HG02840 (cell line): ENCODE measurements at regions not wholly inside any gene's neighbourhood (a gene's known extent, or its start where the extent isn't known, plus 50 kb on each side); places are given as distances from the start of the nearest gene placed in this dataset.

Experiments
- ATAC-seq: cut with Tn5 transposase; IDR thresholded peaks from one replicate; pipeline ENCODE4 v1.9.1; 2021; ENCODE audit warnings: mild to moderate bottlenecking, moderate library complexity, moderate number of reproducible peaks; ENCODE audit not compliant: unreplicated experiment, low FRiP score

GRCh38 chr5:82812575-82812974, 264.6 kb downstream of the TMEM167A start:
- no peak for ATAC-seq

GRCh38 chr5:82811490-82811889, 265.7 kb downstream of the TMEM167A start:
- ATAC-seq: no peak

- ATAC-seq: no peak
These were observed 267.6 kb downstream of the TMEM167A start for GRCh38 chr5:82809420-82810143.

GRCh38 chr5:82808960-82809359, 268.2 kb downstream of the TMEM167A start:
- no peak for ATAC-seq

- ATAC-seq: no peak
These were observed 270.2 kb downstream of the TMEM167A start for GRCh38 chr5:82807021-82807420.

- no peak for ATAC-seq
These were observed 270.7 kb downstream of the TMEM167A start for GRCh38 chr5:82806513-82806912.

GRCh38 chr5:82804155-82804690, 273.0 kb downstream of the TMEM167A start:
- no peak for ATAC-seq

GRCh38 chr5:82802954-82803353, 274.2 kb downstream of the TMEM167A start:
- no peak for ATAC-seq

- no peak for ATAC-seq
These were observed 276.4 kb downstream of the TMEM167A start for GRCh38 chr5:82800826-82801225.

GRCh38 chr5:82799361-82800077, 277.7 kb downstream of the TMEM167A start:
- no peak for ATAC-seq

- no peak for ATAC-seq
These were observed 278.5 kb downstream of the TMEM167A start for GRCh38 chr5:82798676-82799075.

GRCh38 chr5:82796643-82797416, 280.4 kb downstream of the TMEM167A start:
- no peak for ATAC-seq

GRCh38 chr5:82794876-82795275, 282.3 kb downstream of the TMEM167A start:
- no peak for ATAC-seq

GRCh38 chr5:82793808-82794419, 283.3 kb downstream of the TMEM167A start:
- ATAC-seq: no peak

GRCh38 chr5:82792096-82792495, 285.1 kb downstream of the TMEM167A start:
- no peak for ATAC-seq

GRCh38 chr5:82789095-82789494, 288.1 kb downstream of the TMEM167A start:
- ATAC-seq: no peak

GRCh38 chr5:82786748-82787147, 290.4 kb downstream of the TMEM167A start:
- ATAC-seq: no peak

GRCh38 chr5:82785882-82786509, 291.2 kb downstream of the TMEM167A start:
- ATAC-seq: no peak

- no peak for ATAC-seq
These were observed 291.7 kb downstream of the TMEM167A start for GRCh38 chr5:82785456-82785855.

- no peak for ATAC-seq
These were observed 292.7 kb downstream of the TMEM167A start for GRCh38 chr5:82784521-82784920.
